Progenitor cell of endocrine pancreas (in vitro differentiated cells): ENCODE measurements at regions not wholly inside any gene's neighbourhood (a gene's known extent, or its start where the extent isn't known, plus 50 kb on each side); places are given as distances from the start of the nearest gene placed in this dataset.

Experiments used
- DNase-seq: peaks from one replicate; pipeline ENCODE4 v3.0.0; 2021; ENCODE audit warnings: low spot score; ENCODE audit not compliant: unreplicated experiment
- H3K27ac Mint-ChIP-seq: 2 replicates; pipeline ENCODE4 v1.8.0; 2021; ENCODE audit warnings: mild to moderate bottlenecking, moderate library complexity, mixed read lengths
- H3K27me3 Mint-ChIP-seq: 2 replicates; pipeline ENCODE4 v1.8.0; 2021; ENCODE audit warnings: mixed read lengths
- H3K36me3 Mint-ChIP-seq: 2 replicates; pipeline ENCODE4 v1.8.0; 2022; ENCODE audit warnings: mixed read lengths; ENCODE audit not compliant: insufficient read depth
- H3K4me1 Mint-ChIP-seq: 2 replicates; pipeline ENCODE4 v1.8.0; 2021; ENCODE audit warnings: low read depth, mixed read lengths
- H3K4me3 Mint-ChIP-seq: 2 replicates; pipeline ENCODE4 v1.8.0; 2021; ENCODE audit warnings: low read depth, mild to moderate bottlenecking, moderate library complexity, mixed read lengths
- H3K9me3 Mint-ChIP-seq: 2 replicates; pipeline ENCODE4 v1.8.0; 2021; ENCODE audit warnings: low read depth, mixed read lengths
- CTCF ChIP-seq: fragments of 200-600 bp; sonication (generic); IDR thresholded peaks from one replicate; pipeline ENCODE4 v1.5.0; 2021; ENCODE audit warnings: antibody characterized with exemption, mild to moderate bottlenecking; ENCODE audit not compliant: unreplicated experiment

- Mint-ChIP-seq H3K4me3 (no peak overlapping the region), H3K36me3 (no peaks in the 10 kb centered on the region), H3K27ac (no peak overlapping the region), H3K4me1 (peaks cover 3% of the 10 kb centered on the region), H3K27me3 (no peaks in the 10 kb centered on the region), H3K9me3 (no peaks in the 10 kb centered on the region)
- DNase-seq, result no peak
- no peak for TF ChIP-seq CTCF
These were observed 448.7 kb downstream of the ZPLD1 start for GRCh38 chr3:102883515-102883914.

DNA sequence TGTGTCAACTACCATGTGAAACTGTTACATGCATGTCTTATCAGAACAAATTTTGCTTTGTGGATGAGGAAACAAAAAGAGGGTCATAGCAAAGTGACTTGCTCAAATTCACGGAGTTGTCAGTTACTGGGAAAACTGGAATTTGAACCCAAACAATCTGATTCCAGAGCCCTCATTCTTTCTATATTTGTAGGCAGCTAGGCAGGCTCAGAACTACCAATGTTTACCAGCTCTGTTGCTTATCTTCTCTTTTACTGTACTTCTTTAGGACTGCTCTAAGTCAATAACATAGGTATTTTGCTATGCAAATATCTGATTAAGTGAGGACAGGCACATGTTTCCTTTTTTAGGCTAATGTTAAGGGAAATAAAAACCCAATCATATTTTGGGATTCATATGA lies 450.5 kb downstream of the ZPLD1 start:
- Mint-ChIP-seq H3K9me3 (no peaks in the 10 kb centered on the region), H3K27ac (no peak overlapping the region), H3K4me3 (no peak overlapping the region), H3K4me1 (peaks cover 3% of the 10 kb centered on the region), H3K27me3 (no peaks in the 10 kb centered on the region), H3K36me3 (no peaks in the 10 kb centered on the region)
- no peak for DNase-seq
- no peak for TF ChIP-seq CTCF

DNA sequence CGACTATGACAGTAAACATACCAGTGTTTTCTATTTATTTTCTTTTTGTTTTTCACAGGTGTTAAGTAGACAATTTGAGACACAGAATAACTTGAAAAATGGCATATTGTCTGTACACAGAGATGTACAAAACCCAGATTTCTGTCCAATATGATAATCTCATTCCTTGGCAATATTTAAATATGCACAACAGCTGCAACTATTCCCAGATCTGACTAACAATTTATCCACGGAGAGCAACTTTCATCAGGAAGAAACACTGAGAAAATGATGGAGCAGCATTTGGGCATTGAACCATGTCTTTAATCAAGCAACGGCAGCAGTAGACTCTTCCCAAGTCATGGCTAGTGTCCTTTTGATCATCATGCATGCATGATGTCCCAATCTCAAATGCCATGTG lies 452.6 kb downstream of the ZPLD1 start:
- H3K27ac Mint-ChIP-seq, result no peak overlapping the region
- peaks cover 3% of the 10 kb centered on the region for H3K4me1 Mint-ChIP-seq
- TF ChIP-seq CTCF, result no peak
- no peaks in the 10 kb centered on the region for H3K9me3 Mint-ChIP-seq
- no peak for DNase-seq
- no peaks in the 10 kb centered on the region for H3K36me3 Mint-ChIP-seq
- H3K27me3 Mint-ChIP-seq, result no peaks in the 10 kb centered on the region
- no peak overlapping the region for H3K4me3 Mint-ChIP-seq

DNA sequence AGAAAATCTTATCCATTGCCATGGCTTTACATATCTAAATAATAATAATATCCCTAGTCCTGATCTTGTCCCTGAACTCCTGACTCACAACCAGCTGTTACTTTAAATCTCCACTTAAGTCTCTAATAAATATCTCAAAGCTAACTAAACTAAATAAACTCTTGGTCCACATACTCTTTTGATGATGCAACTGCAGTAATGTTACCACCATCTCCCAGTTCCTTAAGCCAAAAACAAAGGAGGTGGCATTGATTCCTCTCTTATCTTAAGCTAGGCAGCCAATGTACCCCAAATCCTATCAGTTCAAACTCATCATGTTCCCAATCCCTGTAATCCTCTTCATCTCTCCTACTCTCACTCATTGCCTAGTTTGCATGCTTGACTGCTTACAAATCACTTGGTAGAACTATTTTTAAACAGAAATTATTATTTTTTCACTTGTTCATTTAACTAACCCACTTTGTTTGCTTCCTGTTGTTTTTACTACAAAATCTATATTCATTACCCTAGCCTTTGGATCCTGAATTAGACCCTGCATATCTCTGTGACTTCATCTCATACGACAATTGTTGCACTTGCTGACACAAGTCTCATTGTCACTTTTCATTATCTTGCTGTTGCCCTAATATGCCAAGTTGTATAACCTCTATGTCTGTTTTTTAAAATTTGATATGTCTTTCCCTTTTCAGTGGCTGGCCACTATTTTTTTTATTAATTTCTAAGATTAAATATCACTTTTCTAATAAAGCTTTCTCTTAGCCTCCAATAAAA lies 462.2 kb downstream of the ZPLD1 start:
- no peak for DNase-seq
- H3K9me3 Mint-ChIP-seq, result no peaks in the 10 kb centered on the region
- TF ChIP-seq CTCF, result no peak
- peaks cover 3% of the 10 kb centered on the region for H3K27me3 Mint-ChIP-seq
- no peaks in the 10 kb centered on the region for H3K36me3 Mint-ChIP-seq
- no peak overlapping the region for H3K4me3 Mint-ChIP-seq
- H3K27ac Mint-ChIP-seq, result no peak overlapping the region
- no peaks in the 10 kb centered on the region for H3K4me1 Mint-ChIP-seq

DNA sequence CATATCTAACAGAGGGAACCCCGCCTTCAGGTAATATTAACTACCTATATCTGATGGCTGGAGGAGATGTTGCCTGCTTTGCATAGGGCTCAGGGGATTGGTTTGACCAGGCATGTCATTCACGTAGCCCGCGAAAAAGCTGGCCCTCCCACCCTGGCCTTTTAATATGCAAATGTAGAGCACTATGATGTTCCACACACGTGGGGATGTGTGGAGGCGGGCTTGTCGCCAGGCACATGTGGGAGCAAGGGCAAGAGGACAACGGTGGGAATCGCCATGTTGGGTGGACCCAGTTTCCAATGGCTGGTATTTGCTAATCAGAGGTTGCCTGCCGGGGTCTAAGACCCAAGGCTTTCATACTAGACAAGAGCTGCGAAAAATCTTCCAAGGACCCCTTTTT lies 469.8 kb downstream of the ZPLD1 start:
- Mint-ChIP-seq H3K36me3 (no peaks in the 10 kb centered on the region), H3K9me3 (no peaks in the 10 kb centered on the region), H3K27me3 (no peaks in the 10 kb centered on the region), H3K27ac (no peak overlapping the region), H3K4me3 (no peak overlapping the region), H3K4me1 (no peaks in the 10 kb centered on the region)
- DNase-seq, result no peak
- no peak for TF ChIP-seq CTCF
